Neural crest cell (in vitro differentiated cells): ENCODE measurements at regions not wholly inside any gene's neighbourhood (a gene's known extent, or its start where the extent isn't known, plus 50 kb on each side); places are given as distances from the start of the nearest gene placed in this dataset.

ENCODE experiments used
- DNase-seq: peaks from one replicate; pipeline ENCODE4 v3.0.0; 2021; ENCODE audit warnings: low read depth, mixed read lengths, low spot score
- H3K27ac Mint-ChIP-seq: one replicate; pipeline ENCODE4 v1.8.0; 2021; ENCODE audit warnings: mild to moderate bottlenecking, mixed read lengths; ENCODE audit not compliant: unreplicated experiment
- H3K27me3 Mint-ChIP-seq: 2 replicates; pipeline ENCODE4 v1.8.0; 2021; ENCODE audit warnings: low read depth, mild to moderate bottlenecking, mixed read lengths
- H3K36me3 Mint-ChIP-seq: 2 replicates; pipeline ENCODE4 v1.8.0; 2021; ENCODE audit warnings: low read depth, mild to moderate bottlenecking, mixed read lengths
- H3K4me1 Mint-ChIP-seq: 2 replicates; pipeline ENCODE4 v1.8.0; 2021; ENCODE audit warnings: mixed read lengths
- H3K4me3 Mint-ChIP-seq: one replicate; pipeline ENCODE4 v1.8.0; 2021; ENCODE audit warnings: mild to moderate bottlenecking, mixed read lengths
- H3K9me3 Mint-ChIP-seq: 2 replicates; pipeline ENCODE4 v1.8.0; 2021; ENCODE audit warnings: mixed read lengths
- CTCF ChIP-seq: fragments of 200-600 bp; sonication (generic); conservative IDR thresholded peaks from 2 replicates; pipeline ENCODE4 v1.5.0; 2021; ENCODE audit warnings: antibody characterized with exemption, mild to moderate bottlenecking

GRCh38 chr1:164380893-164381292 is 178.1 kb upstream of the PBX1 start:
- H3K27me3 Mint-ChIP-seq = no peaks in the 10 kb centered on the region
- H3K4me1 Mint-ChIP-seq = no peaks in the 10 kb centered on the region
- no peak for DNase-seq
- H3K9me3 Mint-ChIP-seq = no peaks in the 10 kb centered on the region
- no peak overlapping the region for H3K27ac Mint-ChIP-seq
- no peak for TF ChIP-seq CTCF
- no peak overlapping the region for H3K4me3 Mint-ChIP-seq
- no peaks in the 10 kb centered on the region for H3K36me3 Mint-ChIP-seq

- no peak for DNase-seq
- TF ChIP-seq CTCF = no peak
- H3K4me1 Mint-ChIP-seq = no peaks in the 10 kb centered on the region
- H3K27me3 Mint-ChIP-seq = no peaks in the 10 kb centered on the region
- H3K9me3 Mint-ChIP-seq = no peaks in the 10 kb centered on the region
- no peak overlapping the region for H3K27ac Mint-ChIP-seq
- H3K36me3 Mint-ChIP-seq = no peaks in the 10 kb centered on the region
- no peak overlapping the region for H3K4me3 Mint-ChIP-seq
These were observed 176.6 kb upstream of the PBX1 start for GRCh38 chr1:164382384-164382783.

- TF ChIP-seq CTCF = no peak
- Mint-ChIP-seq H3K36me3 (no peaks in the 10 kb centered on the region), H3K27ac (no peak overlapping the region), H3K9me3 (peaks cover 4% of the 10 kb centered on the region), H3K27me3 (no peaks in the 10 kb centered on the region), H3K4me1 (no peaks in the 10 kb centered on the region), H3K4me3 (no peak overlapping the region)
- DNase-seq = no peak
These were observed 174.7 kb upstream of the PBX1 start for GRCh38 chr1:164384262-164384661.

GRCh38 chr1:164417016-164417704 is 141.8 kb upstream of the PBX1 start:
- no peak overlapping the region for H3K4me3 Mint-ChIP-seq
- peaks cover 4% of the 10 kb centered on the region for H3K27me3 Mint-ChIP-seq
- no peaks in the 10 kb centered on the region for H3K9me3 Mint-ChIP-seq
- no peaks in the 10 kb centered on the region for H3K4me1 Mint-ChIP-seq
- TF ChIP-seq CTCF = no peak
- no peaks in the 10 kb centered on the region for H3K36me3 Mint-ChIP-seq
- H3K27ac Mint-ChIP-seq = no peak overlapping the region
- no peak for DNase-seq

- no peak overlapping the region for H3K4me3 Mint-ChIP-seq
- no peak for DNase-seq
These were observed 135.8 kb upstream of the PBX1 start for GRCh38 chr1:164423136-164423535.

More at GRCh38 chr1:164423136-164423535, 135.8 kb upstream of the PBX1 start:
- Mint-ChIP-seq H3K27me3 (no peaks in the 10 kb centered on the region), H3K27ac (no peak overlapping the region), H3K4me1 (no peaks in the 10 kb centered on the region), H3K36me3 (no peaks in the 10 kb centered on the region), H3K9me3 (no peaks in the 10 kb centered on the region)
- TF ChIP-seq CTCF = no peak
